Testis (tissue), 2 donors: ENCODE measurements at regions not wholly inside any gene's neighbourhood (a gene's known extent, or its start where the extent isn't known, plus 50 kb on each side); places are given as distances from the start of the nearest gene placed in this dataset.

Experiments used
- CTCF ChIP-seq, 3 experiments: fragments of 450-650 bp in 2 of 3; fragments of 200-600 bp in 1 of 3; sonication (generic) in 1 of 3; IDR thresholded peaks; one replicate each; pipeline ENCODE4 v1.5.1; 2016 to 2019; ENCODE audit warnings: antibody characterized with exemption in 3 of 3, mild to moderate bottlenecking in 2 of 3, moderate library complexity in 1 of 3
- POLR2A ChIP-seq: fragments of 450-650 bp; IDR thresholded peaks from one replicate; pipeline ENCODE4 v1.6.1; 2017; ENCODE audit warnings: antibody characterized with exemption, mild to moderate bottlenecking, moderate library complexity

GRCh38 chr6:147716434-147716833 is 207.9 kb downstream of the SAMD5 start:
- TF ChIP-seq POLR2A = no peak
- no peak for TF ChIP-seq CTCF (IDR thresholded peaks at IDR 0.05)
